ENCODE measurements at regions not wholly inside any gene's neighbourhood (a gene's known extent, or its start where the extent isn't known, plus 50 kb on each side); places are given as distances from the start of the nearest gene placed in this dataset.

DNA sequence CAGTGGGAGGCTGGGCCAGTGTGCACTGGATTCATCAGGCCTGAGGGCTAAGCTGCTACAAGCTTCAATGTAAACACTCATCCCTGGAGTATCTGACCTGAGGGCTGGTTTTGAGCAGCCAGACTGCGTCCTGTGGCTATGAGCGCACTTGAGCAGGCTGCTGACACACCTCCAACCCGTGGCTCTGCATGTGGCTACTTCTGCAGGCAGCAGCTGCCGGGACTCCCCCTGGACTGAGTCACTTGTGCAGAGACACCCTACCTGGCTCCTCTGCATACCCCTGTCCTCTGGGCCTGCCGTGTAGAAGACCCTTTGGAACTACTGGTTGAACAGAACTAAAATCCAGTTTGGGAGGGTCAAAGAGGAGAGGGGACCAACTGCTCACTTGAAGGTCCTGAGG, 172.0 kb downstream of the SCP2D1 start:
- no peaks in the 10 kb centered on the region for H3K4me1 ChIP-seq
- Mint-ChIP-seq H3K4me3 (no peak overlapping the region), H3K9me3 (no peaks in the 10 kb centered on the region), H3K27me3 (ENCODE audit: insufficient read depth, low read depth) (no peaks in the 10 kb centered on the region), H3K4me1 (peaks cover 2% of the 10 kb centered on the region), H3K27ac (no peak overlapping the region), H3K36me3 (no peaks in the 10 kb centered on the region)
- H3K4me3 ChIP-seq, result no peak overlapping the region
- TF ChIP-seq EZH2phosphoT487 (IDR thresholded peaks at IDR 0.05), result no peak
- TF ChIP-seq EZH2 (IDR thresholded peaks at IDR 0.05), result no peak
- H3K79me2 ChIP-seq (ENCODE audit: low read depth), result no peaks in the 10 kb centered on the region
- no peaks in the 10 kb centered on the region for H3K27me3 ChIP-seq
- no peak overlapping the region for H3K9ac ChIP-seq
- no peaks in the 10 kb centered on the region for H4K20me1 ChIP-seq (ENCODE audit: low read depth)
- H3K27ac ChIP-seq, result no peak overlapping the region
- H3K9me3 ChIP-seq (ENCODE audit: low read depth), result no peaks in the 10 kb centered on the region
- H3K36me3 ChIP-seq, result no peaks in the 10 kb centered on the region
- H3K4me2 ChIP-seq, result no peak overlapping the region
- no peaks in the 10 kb centered on the region for H3F3A ChIP-seq (ENCODE audit: low read depth)
- no peak overlapping the region for H2AFZ ChIP-seq (replicated peaks)
- DNase-seq (ENCODE audit: low spot score), result no peak

- no peaks in the 10 kb centered on the region for H3K27me3 ChIP-seq
- H3K27ac Mint-ChIP-seq, result no peak overlapping the region
- H3K36me3 ChIP-seq, result no peaks in the 10 kb centered on the region
- no peak for DNase-seq (ENCODE audit: low spot score)
- H3K9me3 Mint-ChIP-seq, result no peaks in the 10 kb centered on the region
- no peak overlapping the region for H3K4me2 ChIP-seq
- no peaks in the 10 kb centered on the region for H3F3A ChIP-seq (ENCODE audit: low read depth)
- H3K79me2 ChIP-seq (ENCODE audit: low read depth), result no peaks in the 10 kb centered on the region
- no peaks in the 10 kb centered on the region for H3K36me3 Mint-ChIP-seq
- no peaks in the 10 kb centered on the region for H4K20me1 ChIP-seq (ENCODE audit: low read depth)
- H3K27me3 Mint-ChIP-seq (ENCODE audit: insufficient read depth, low read depth), result no peaks in the 10 kb centered on the region
- H3K9me3 ChIP-seq (ENCODE audit: low read depth), result no peaks in the 10 kb centered on the region
- H3K4me1 Mint-ChIP-seq, result peaks cover 2% of the 10 kb centered on the region
- no peak overlapping the region for H3K27ac ChIP-seq
- H3K9ac ChIP-seq, result no peak overlapping the region
- no peak overlapping the region for H3K4me3 Mint-ChIP-seq
- no peak overlapping the region for H3K4me3 ChIP-seq
- no peaks in the 10 kb centered on the region for H3K4me1 ChIP-seq
- TF ChIP-seq EZH2phosphoT487 (IDR thresholded peaks at IDR 0.05) (no peak), EZH2 (IDR thresholded peaks at IDR 0.05) (no peak)
- TF ChIP-seq, protein P1, sequence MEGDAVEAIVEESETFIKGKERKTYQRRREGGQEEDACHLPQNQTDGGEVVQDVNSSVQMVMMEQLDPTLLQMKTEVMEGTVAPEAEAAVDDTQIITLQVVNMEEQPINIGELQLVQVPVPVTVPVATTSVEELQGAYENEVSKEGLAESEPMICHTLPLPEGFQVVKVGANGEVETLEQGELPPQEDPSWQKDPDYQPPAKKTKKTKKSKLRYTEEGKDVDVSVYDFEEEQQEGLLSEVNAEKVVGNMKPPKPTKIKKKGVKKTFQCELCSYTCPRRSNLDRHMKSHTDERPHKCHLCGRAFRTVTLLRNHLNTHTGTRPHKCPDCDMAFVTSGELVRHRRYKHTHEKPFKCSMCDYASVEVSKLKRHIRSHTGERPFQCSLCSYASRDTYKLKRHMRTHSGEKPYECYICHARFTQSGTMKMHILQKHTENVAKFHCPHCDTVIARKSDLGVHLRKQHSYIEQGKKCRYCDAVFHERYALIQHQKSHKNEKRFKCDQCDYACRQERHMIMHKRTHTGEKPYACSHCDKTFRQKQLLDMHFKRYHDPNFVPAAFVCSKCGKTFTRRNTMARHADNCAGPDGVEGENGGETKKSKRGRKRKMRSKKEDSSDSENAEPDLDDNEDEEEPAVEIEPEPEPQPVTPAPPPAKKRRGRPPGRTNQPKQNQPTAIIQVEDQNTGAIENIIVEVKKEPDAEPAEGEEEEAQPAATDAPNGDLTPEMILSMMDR (IDR thresholded peaks at IDR 0.05), result no peak
- H2AFZ ChIP-seq (replicated peaks), result no peak overlapping the region
These were observed 172.7 kb downstream of the SCP2D1 start for GRCh38 chr20:18986146-18986830.

DNA sequence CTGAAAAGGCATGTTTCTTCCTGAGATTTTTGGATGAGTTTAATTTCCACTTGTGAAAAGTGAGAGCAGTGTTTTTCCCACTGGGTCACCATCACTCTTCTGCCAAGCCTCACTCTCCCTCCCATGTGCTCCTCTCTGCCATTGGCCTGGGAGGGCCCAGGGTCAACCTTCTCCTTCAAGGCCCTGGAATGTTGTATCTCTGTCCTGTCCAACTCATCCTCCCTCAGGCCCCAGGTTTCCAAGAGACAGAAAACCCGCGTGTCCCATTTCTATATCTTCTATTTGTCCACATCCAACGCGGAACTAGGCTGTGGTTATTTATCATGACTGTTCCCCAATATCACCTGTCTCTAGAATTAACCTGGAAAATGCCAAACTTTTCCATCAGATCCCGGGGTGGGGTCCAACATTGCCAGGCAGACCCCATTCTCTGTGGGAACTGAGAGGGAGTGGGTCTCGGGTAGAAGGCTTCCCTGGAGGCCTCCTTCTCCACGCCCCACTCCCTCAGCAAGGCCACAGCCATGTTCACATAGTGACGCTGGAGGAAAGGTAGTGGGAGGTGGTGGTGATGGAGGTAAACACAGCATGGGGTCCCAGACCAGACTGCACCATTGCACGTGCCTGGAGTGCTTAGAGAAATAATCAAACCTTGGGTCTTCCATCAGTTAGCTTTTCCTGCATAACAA, 173.5 kb downstream of the SCP2D1 start:
- Mint-ChIP-seq H3K4me1 (peaks cover 2% of the 10 kb centered on the region), H3K4me3 (no peak overlapping the region), H3K27ac (no peak overlapping the region), H3K27me3 (ENCODE audit: insufficient read depth, low read depth) (no peaks in the 10 kb centered on the region), H3K36me3 (no peaks in the 10 kb centered on the region), H3K9me3 (no peaks in the 10 kb centered on the region)
- H3F3A ChIP-seq (ENCODE audit: low read depth), result no peaks in the 10 kb centered on the region
- H4K20me1 ChIP-seq (ENCODE audit: low read depth), result no peaks in the 10 kb centered on the region
- H3K4me1 ChIP-seq, result no peaks in the 10 kb centered on the region
- no peak overlapping the region for H3K27ac ChIP-seq
- no peaks in the 10 kb centered on the region for H3K79me2 ChIP-seq (ENCODE audit: low read depth)
- H3K27me3 ChIP-seq, result no peaks in the 10 kb centered on the region
- H3K4me3 ChIP-seq, result no peak overlapping the region
- no peak for DNase-seq (ENCODE audit: low spot score)
- H3K4me2 ChIP-seq, result no peak overlapping the region
- no peak for TF ChIP-seq EZH2 (IDR thresholded peaks at IDR 0.05)
- TF ChIP-seq, protein P1 (IDR thresholded peaks at IDR 0.05), result no peak
- TF ChIP-seq EZH2phosphoT487 (IDR thresholded peaks at IDR 0.05), result no peak
- H3K9me3 ChIP-seq (ENCODE audit: low read depth), result no peaks in the 10 kb centered on the region
- H3K36me3 ChIP-seq, result no peaks in the 10 kb centered on the region
- H3K9ac ChIP-seq, result no peak overlapping the region
- H2AFZ ChIP-seq (replicated peaks), result no peak overlapping the region
